Epithelial cell of esophagus (primary cell): ENCODE measurements at regions not wholly inside any gene's neighbourhood (a gene's known extent, or its start where the extent isn't known, plus 50 kb on each side); places are given as distances from the start of the nearest gene placed in this dataset.

Experiments
- DNase-seq: peaks from one replicate; pipeline ENCODE4 v3.0.0; 2010; ENCODE audit warnings: low read depth
- H3K4me3 ChIP-seq: 2 replicates; pipeline ENCODE4 v1.5.1; 2011; ENCODE audit warnings: mild to moderate bottlenecking, low read length, control low read depth
- TF ChIP-seq, protein P1 (sequence below): IDR thresholded peaks from 2 replicates; pipeline ENCODE4 v1.5.1; 2011; ENCODE audit warnings: low read depth, mild to moderate bottlenecking, low read length, control low read depth, inconsistent platforms; ENCODE audit not compliant: insufficient read depth; ENCODE audit errors: missing control alignments

DNA sequence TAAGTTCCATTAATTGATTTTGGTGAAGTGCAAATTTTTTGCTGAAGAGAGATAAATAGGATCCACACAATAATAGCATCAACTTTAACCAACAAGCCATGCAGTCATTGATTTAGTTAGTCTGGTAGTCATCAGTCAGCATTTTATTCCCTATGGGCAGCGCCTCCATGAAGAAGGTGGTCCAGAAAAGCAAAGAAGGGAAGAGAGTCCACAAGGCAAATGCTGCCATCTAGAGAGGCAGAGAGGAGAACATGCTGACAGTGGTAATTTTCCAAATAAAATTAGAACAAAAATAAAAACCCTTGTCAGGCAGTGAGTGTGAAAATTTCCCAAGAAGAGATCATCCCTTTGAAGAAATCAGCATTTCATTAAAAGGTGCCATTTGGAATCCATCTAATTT lies 366.7 kb upstream of the FAM241A start:
- TF ChIP-seq, protein P1, sequence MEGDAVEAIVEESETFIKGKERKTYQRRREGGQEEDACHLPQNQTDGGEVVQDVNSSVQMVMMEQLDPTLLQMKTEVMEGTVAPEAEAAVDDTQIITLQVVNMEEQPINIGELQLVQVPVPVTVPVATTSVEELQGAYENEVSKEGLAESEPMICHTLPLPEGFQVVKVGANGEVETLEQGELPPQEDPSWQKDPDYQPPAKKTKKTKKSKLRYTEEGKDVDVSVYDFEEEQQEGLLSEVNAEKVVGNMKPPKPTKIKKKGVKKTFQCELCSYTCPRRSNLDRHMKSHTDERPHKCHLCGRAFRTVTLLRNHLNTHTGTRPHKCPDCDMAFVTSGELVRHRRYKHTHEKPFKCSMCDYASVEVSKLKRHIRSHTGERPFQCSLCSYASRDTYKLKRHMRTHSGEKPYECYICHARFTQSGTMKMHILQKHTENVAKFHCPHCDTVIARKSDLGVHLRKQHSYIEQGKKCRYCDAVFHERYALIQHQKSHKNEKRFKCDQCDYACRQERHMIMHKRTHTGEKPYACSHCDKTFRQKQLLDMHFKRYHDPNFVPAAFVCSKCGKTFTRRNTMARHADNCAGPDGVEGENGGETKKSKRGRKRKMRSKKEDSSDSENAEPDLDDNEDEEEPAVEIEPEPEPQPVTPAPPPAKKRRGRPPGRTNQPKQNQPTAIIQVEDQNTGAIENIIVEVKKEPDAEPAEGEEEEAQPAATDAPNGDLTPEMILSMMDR: peak; percentile 9
- DNase-seq: no peak
- no peak overlapping the region for H3K4me3 ChIP-seq

DNA sequence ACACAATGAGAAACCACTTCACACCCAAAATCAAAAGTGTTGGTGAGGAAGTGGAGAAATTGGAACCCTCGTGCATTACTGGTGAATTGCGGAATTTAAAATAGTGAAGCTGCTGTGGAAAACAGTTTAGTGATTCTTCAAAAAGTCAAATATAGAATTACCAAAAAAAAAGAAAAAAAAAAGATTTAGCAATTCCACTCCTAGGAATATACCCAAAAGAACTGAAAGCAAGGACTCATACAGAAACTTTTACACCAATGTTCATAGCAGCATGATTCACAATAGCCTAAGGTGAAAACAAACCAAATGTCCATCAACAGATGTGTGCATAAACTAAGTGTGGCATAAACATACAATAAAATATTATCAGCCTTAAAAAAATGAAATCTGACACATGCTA lies 364.3 kb upstream of the FAM241A start:
- TF ChIP-seq, protein P1: no peak
- peak; percentile 28 for DNase-seq
- H3K4me3 ChIP-seq: no peak overlapping the region

DNA sequence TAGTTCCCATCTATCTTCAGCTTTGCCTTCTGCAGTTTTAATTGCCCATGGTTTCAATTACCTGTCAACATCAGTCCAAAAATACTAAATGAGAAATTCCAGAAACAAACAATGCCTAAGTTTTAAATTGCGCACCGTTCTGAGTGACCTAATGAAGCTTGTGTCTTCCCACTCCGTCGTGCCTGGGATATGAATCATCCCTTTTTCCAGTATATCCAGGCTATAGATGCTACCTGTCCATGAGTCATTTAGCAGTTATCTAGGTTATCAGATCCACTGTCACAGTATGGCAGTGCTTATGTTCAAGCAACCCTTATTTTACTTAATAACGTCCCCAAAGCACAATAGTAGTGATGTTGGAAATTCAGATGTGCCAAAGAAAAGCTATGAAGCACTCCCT lies 363.6 kb upstream of the FAM241A start:
- TF ChIP-seq, protein P1: no peak
- no peak overlapping the region for H3K4me3 ChIP-seq
- peak; percentile 89 for DNase-seq

DNA sequence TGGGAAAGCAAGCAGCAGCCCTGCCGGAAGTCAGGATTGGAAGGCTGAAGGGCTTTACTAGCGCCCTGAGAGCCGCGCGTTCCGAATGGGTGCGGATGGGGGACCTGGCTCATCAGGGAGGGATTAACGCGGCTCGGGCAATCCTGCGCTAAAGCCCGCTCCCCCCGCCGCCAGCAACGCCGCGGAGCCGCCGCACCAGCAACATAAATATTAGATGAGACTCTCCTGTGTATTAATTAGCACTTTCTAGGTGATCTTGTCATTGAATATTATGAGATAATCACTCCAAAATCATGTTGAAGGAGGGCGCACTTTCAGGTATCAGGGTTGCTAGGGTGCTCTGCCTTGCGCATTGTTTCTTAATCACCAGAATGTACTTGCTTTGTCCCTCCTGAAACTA lies 357.2 kb upstream of the FAM241A start:
- TF ChIP-seq, protein P1: no peak
- no peak for DNase-seq
- H3K4me3 ChIP-seq: no peak overlapping the region

DNA sequence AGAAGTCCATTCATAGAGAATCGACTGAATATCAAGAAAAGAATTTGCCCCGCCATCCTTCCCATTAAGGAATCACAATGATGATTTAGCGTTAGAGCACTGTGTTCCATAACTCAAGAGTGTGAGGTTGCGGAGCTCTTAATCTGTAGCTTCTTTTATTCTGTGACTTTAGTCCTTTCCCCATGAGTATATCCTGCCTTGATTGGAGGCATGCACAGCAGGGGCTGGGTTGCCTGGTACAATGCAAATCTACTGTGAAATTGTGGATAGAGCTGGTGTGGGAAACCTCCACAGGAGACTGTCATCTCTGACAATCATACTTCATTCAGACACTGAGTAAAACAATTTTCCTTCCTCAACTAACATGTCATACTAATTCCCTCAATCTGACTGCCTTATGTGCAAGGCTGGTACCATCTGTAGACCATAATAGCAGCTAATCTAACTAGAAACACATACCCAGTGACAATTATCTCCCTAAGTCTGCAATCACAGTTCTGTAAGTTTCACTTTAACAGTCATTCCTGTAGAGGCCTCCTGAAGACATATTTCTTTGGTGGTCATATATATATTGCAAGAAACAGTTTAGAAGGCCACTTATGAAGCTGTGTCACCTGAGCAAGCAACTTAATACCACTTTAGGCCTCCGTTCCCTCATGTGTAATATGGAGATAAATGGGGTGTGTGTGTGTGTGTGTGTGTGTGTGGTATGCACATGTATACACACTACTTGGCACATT lies 355.2 kb upstream of the FAM241A start:
- TF ChIP-seq, protein P1: no peak

DNA sequence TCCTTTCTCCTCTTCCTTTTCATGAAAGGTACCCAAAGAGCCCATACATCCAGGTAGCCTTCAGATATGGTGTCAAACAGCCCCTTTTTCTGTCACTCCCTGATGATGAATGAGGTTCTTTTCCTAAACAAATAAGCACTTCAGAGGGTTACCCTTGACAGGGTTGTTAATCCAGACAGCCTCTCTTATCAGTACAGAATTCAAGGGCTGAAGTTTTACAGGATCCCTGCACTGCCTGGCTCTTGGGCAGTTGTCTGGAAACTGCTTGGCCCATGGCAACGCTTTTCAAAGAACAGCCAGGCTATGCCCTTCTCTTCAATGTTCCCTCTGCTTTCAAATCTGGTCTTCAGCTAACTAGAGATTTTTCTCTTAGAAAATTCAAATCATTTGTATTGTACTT lies 352.6 kb upstream of the FAM241A start:
- TF ChIP-seq, protein P1: no peak
- DNase-seq: no peak
- no peak overlapping the region for H3K4me3 ChIP-seq

More for the DNA sequence above, 355.2 kb upstream of the FAM241A start:
- no peak for DNase-seq
- no peak overlapping the region for H3K4me3 ChIP-seq
